ENCODE measurements at regions not wholly inside any gene's neighbourhood (a gene's known extent, or its start where the extent isn't known, plus 50 kb on each side); places are given as distances from the start of the nearest gene placed in this dataset.

- H3K27me3 ChIP-seq (replicated peaks; ENCODE audit: control insufficient read depth, insufficient read depth, low read length), result no peaks in the 10 kb centered on the region
- no peak for DNase-seq
- no peak overlapping the region for H3K27ac Mint-ChIP-seq (ENCODE audit: unreplicated experiment)
- ChIA-PET POLR2A (no interaction called here), CTCF (no interaction called here)
- no peak overlapping the region for H3K4me3 Mint-ChIP-seq (ENCODE audit: unreplicated experiment)
- no peaks in the 10 kb centered on the region for H3K4me1 Mint-ChIP-seq (ENCODE audit: low read depth, unreplicated experiment)
- BruUV-seq (replicated peaks), result no TSS peak
- H3K9me3 ChIP-seq, result no peaks in the 10 kb centered on the region
- H3K4me3 ChIP-seq (ENCODE audit: low read depth, low read length), result no peak overlapping the region
- TF ChIP-seq CTCF (IDR thresholded peaks at IDR 0.05; ENCODE audit: insufficient read depth in 1 of 2, low read depth in 1 of 2, low read length in 1 of 2, severe bottlenecking in 1 of 2, unreplicated experiment in 1 of 2), result no peak
- H3K36me3 Mint-ChIP-seq (ENCODE audit: insufficient read depth, unreplicated experiment), result no peaks in the 10 kb centered on the region
- no peaks in the 10 kb centered on the region for H3K4me1 ChIP-seq
- intact Hi-C loops (cut with micrococcal nuclease; ENCODE audit: unreplicated experiment), result no loop called here
- no peaks in the 10 kb centered on the region for H3K27me3 Mint-ChIP-seq (ENCODE audit: insufficient read depth, unreplicated experiment)
- no peaks in the 10 kb centered on the region for H3K9me3 Mint-ChIP-seq (ENCODE audit: unreplicated experiment)
- H3K36me3 ChIP-seq (ENCODE audit: control insufficient read depth, insufficient read depth, low read length), result no peaks in the 10 kb centered on the region
Measured at GRCh38 chr5:126228934-126229333, 194.3 kb upstream of the GRAMD2B start.

GRCh38 chr5:126233256-126233655 lies 190.0 kb upstream of the GRAMD2B start:
- H3K27me3 ChIP-seq (replicated peaks; ENCODE audit: control insufficient read depth, insufficient read depth, low read length), result no peaks in the 10 kb centered on the region
- H3K9me3 ChIP-seq, result no peaks in the 10 kb centered on the region
- H3K4me3 ChIP-seq (ENCODE audit: low read depth, low read length), result no peak overlapping the region
- no peak overlapping the region for H3K4me3 Mint-ChIP-seq (ENCODE audit: unreplicated experiment)
- H3K4me1 Mint-ChIP-seq (ENCODE audit: low read depth, unreplicated experiment), result no peaks in the 10 kb centered on the region
- intact Hi-C loops (cut with micrococcal nuclease; ENCODE audit: unreplicated experiment), result no loop called here
- H3K36me3 Mint-ChIP-seq (ENCODE audit: insufficient read depth, unreplicated experiment), result no peaks in the 10 kb centered on the region
- H3K36me3 ChIP-seq (ENCODE audit: control insufficient read depth, insufficient read depth, low read length), result no peaks in the 10 kb centered on the region
- no peak for TF ChIP-seq CTCF (IDR thresholded peaks at IDR 0.05; ENCODE audit: insufficient read depth in 1 of 2, low read depth in 1 of 2, low read length in 1 of 2, severe bottlenecking in 1 of 2, unreplicated experiment in 1 of 2)
- H3K27me3 Mint-ChIP-seq (ENCODE audit: insufficient read depth, unreplicated experiment), result peaks cover 4% of the 10 kb centered on the region
- ChIA-PET POLR2A (no interaction called here), CTCF (no interaction called here)
- H3K27ac Mint-ChIP-seq (ENCODE audit: unreplicated experiment), result no peak overlapping the region
- H3K9me3 Mint-ChIP-seq (ENCODE audit: unreplicated experiment), result no peaks in the 10 kb centered on the region
- no TSS peak for BruUV-seq (replicated peaks)
- H3K4me1 ChIP-seq, result no peaks in the 10 kb centered on the region
- no peak for DNase-seq

GRCh38 chr5:126234563-126235195 lies 188.5 kb upstream of the GRAMD2B start:
- H3K4me3 Mint-ChIP-seq (ENCODE audit: unreplicated experiment), result no peak overlapping the region
- no peaks in the 10 kb centered on the region for H3K9me3 ChIP-seq
- ChIA-PET POLR2A (no interaction called here), CTCF (no interaction called here)
- H3K27me3 Mint-ChIP-seq (ENCODE audit: insufficient read depth, unreplicated experiment), result peaks cover 4% of the 10 kb centered on the region
- H3K27ac Mint-ChIP-seq (ENCODE audit: unreplicated experiment), result no peak overlapping the region
- DNase-seq, result peak in 1 of 2 experiments; percentile 17
- no peaks in the 10 kb centered on the region for H3K4me1 ChIP-seq
- TF ChIP-seq CTCF (IDR thresholded peaks at IDR 0.05; ENCODE audit: insufficient read depth in 1 of 2, low read depth in 1 of 2, low read length in 1 of 2, severe bottlenecking in 1 of 2, unreplicated experiment in 1 of 2), result peak; percentile 66 to 67
- intact Hi-C loops (cut with micrococcal nuclease; ENCODE audit: unreplicated experiment), result loop anchor here (2.0 kb wide), 1 partner anchor 304 kb away; no protein-coding TSS in a partner anchor
- H3K4me1 Mint-ChIP-seq (ENCODE audit: low read depth, unreplicated experiment), result no peaks in the 10 kb centered on the region
- no peaks in the 10 kb centered on the region for H3K36me3 Mint-ChIP-seq (ENCODE audit: insufficient read depth, unreplicated experiment)
- no peaks in the 10 kb centered on the region for H3K9me3 Mint-ChIP-seq (ENCODE audit: unreplicated experiment)
- no TSS peak for BruUV-seq (replicated peaks)
- H3K4me3 ChIP-seq (ENCODE audit: low read depth, low read length), result no peak overlapping the region
- no peaks in the 10 kb centered on the region for H3K27me3 ChIP-seq (replicated peaks; ENCODE audit: control insufficient read depth, insufficient read depth, low read length)
- H3K36me3 ChIP-seq (ENCODE audit: control insufficient read depth, insufficient read depth, low read length), result no peaks in the 10 kb centered on the region
